AG09319 (cell line): ENCODE measurements at regions not wholly inside any gene's neighbourhood (a gene's known extent, or its start where the extent isn't known, plus 50 kb on each side); places are given as distances from the start of the nearest gene placed in this dataset.

ENCODE experiments used
- DNase-seq: peaks from one replicate; pipeline ENCODE4 v3.0.0-alpha.2; 2010; ENCODE audit warnings: low read depth; ENCODE audit errors: extremely low read depth
- CTCF ChIP-seq: IDR thresholded peaks from 2 replicates; pipeline ENCODE4 v1.5.1; 2011; ENCODE audit warnings: low read depth, mild to moderate bottlenecking, inconsistent platforms, low read length, moderate library complexity

- no peak for DNase-seq
- no peak for TF ChIP-seq CTCF
Measured at GRCh38 chr2:125842041-125842440, 813.9 kb upstream of the GYPC start.

GRCh38 chr2:125850541-125850940, 805.4 kb upstream of the GYPC start:
- DNase-seq, result no peak
- TF ChIP-seq CTCF, result no peak

GRCh38 chr2:125852364-125852763, 803.6 kb upstream of the GYPC start:
- TF ChIP-seq CTCF, result no peak

GRCh38 chr2:125853626-125854025, 802.3 kb upstream of the GYPC start:
- no peak for DNase-seq

More at GRCh38 chr2:125852364-125852763, 803.6 kb upstream of the GYPC start:
- DNase-seq, result no peak

GRCh38 chr2:125855204-125855603, 800.8 kb upstream of the GYPC start:
- DNase-seq, result no peak
- TF ChIP-seq CTCF, result no peak

More at GRCh38 chr2:125853626-125854025, 802.3 kb upstream of the GYPC start:
- TF ChIP-seq CTCF, result no peak

- no peak for DNase-seq
- TF ChIP-seq CTCF, result no peak
Measured at GRCh38 chr2:125857971-125858794, 797.8 kb upstream of the GYPC start.

- no peak for DNase-seq
- TF ChIP-seq CTCF, result no peak
Measured at GRCh38 chr2:125861461-125861860, 794.5 kb upstream of the GYPC start.
